CD4-positive, CD25-positive, alpha-beta regulatory T cell (primary cell): ENCODE measurements at regions not wholly inside any gene's neighbourhood (a gene's known extent, or its start where the extent isn't known, plus 50 kb on each side); places are given as distances from the start of the nearest gene placed in this dataset.

ENCODE experiments used
- ATAC-seq, 2 donors: fragments of 150-1000 bp; cut with Tn5 transposase; one replicate each; pipeline ENCODE4 v1.10.0; 2021; ENCODE audit warnings: low read depth in 2 of 2, moderate number of reproducible peaks in 2 of 2, moderate library complexity in 1 of 2
- DNase-seq, 3 donors: peaks; one replicate each; pipeline versions ENCODE4 v3.0.0 to v3.0.0-alpha.2; 2012 to 2022; ENCODE audit warnings: mixed read lengths in 1 of 3
- H3K27ac ChIP-seq: one replicate; pipeline ENCODE4 v1.7.0; 2013; ENCODE audit warnings: mild to moderate bottlenecking, low read length; ENCODE audit not compliant: insufficient read depth, poor library complexity, severe bottlenecking
- H3K27me3 ChIP-seq: one replicate; pipeline ENCODE4 v1.7.0; 2013; ENCODE audit warnings: low read length; ENCODE audit not compliant: control insufficient read depth, insufficient read depth
- H3K36me3 ChIP-seq: one replicate; pipeline ENCODE4 v1.7.0; 2013; ENCODE audit warnings: mild to moderate bottlenecking, low read length, moderate library complexity; ENCODE audit not compliant: control insufficient read depth, insufficient read depth
- H3K4me1 ChIP-seq: 2 replicates; pipeline ENCODE4 v1.7.0; 2013; ENCODE audit warnings: mild to moderate bottlenecking, low read length; ENCODE audit not compliant: insufficient read depth, control insufficient read depth, poor library complexity, severe bottlenecking
- H3K4me3 ChIP-seq: one replicate; pipeline ENCODE4 v1.7.0; 2013; ENCODE audit warnings: low read depth, mild to moderate bottlenecking, low read length, moderate library complexity
- H3K9me3 ChIP-seq, 2 experiments: 1 replicate in 1 of 2; 2 replicates in 1 of 2; pipeline ENCODE4 v1.7.0; 2013; ENCODE audit warnings: low read length in 2 of 2, mild to moderate bottlenecking in 1 of 2, moderate library complexity in 1 of 2; ENCODE audit not compliant: control insufficient read depth in 2 of 2
- H3K27ac Mint-ChIP-seq, 3 donors: one replicate each; pipeline ENCODE4 v1.8.0; 2020 to 2022; ENCODE audit warnings: mild to moderate bottlenecking in 3 of 3, mixed read lengths in 3 of 3, moderate library complexity in 2 of 3
- H3K27me3 Mint-ChIP-seq: one replicate; pipeline ENCODE4 v1.8.0; 2022; ENCODE audit warnings: mild to moderate bottlenecking, mixed read lengths
- H3K36me3 Mint-ChIP-seq: one replicate; pipeline ENCODE4 v1.8.0; 2020; ENCODE audit warnings: mixed read lengths
- H3K4me1 Mint-ChIP-seq, 4 donors: one replicate each; pipeline ENCODE4 v1.8.0; 2020 to 2022; ENCODE audit warnings: mixed read lengths in 4 of 4, mild to moderate bottlenecking in 1 of 4
- H3K4me3 Mint-ChIP-seq, 4 donors: one replicate each; pipeline ENCODE4 v1.8.0; 2020 to 2022; ENCODE audit warnings: mild to moderate bottlenecking in 4 of 4, mixed read lengths in 4 of 4, moderate library complexity in 3 of 4
- H3K9me3 Mint-ChIP-seq, 7 donors: one replicate each; pipeline ENCODE4 v1.8.0; 2020 to 2022; ENCODE audit warnings: mixed read lengths in 7 of 7, mild to moderate bottlenecking in 3 of 7, moderate library complexity in 2 of 7

DNA sequence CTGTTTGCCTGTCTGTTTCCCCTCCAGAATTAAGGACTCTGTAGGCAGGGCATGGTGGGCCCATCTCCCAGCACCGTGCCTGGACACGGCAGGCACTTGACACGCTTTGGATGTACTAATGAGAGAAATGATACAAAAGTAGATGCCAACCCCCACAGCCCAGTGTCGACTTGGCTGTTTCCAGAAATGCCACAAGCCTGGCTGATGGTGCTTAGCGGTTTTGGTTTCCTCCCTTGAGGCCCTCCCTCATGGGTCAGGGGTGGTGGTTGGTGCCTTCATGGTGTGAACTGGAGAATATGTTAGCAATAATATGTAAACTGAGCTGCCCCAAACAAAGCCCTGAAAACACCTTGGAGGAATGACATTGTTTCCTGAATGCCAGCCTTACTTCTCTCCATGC lies 55.5 kb upstream of the ESRRB start:
- peaks cover 18% of the 10 kb centered on the region for H3K27me3 Mint-ChIP-seq
- Histone ChIP-seq H3K4me3 (no peak overlapping the region), H3K27ac (no peak overlapping the region), H3K36me3 (no peaks in the 10 kb centered on the region), H3K4me1 (no peaks in the 10 kb centered on the region), H3K27me3 (peaks cover 1% of the 10 kb centered on the region), H3K9me3 (no peaks in the 10 kb centered on the region)
- no peak for ATAC-seq
- no peaks in the 10 kb centered on the region for H3K4me1 Mint-ChIP-seq
- DNase-seq: no peak
- H3K27ac Mint-ChIP-seq: no peak overlapping the region
- H3K36me3 Mint-ChIP-seq: no peaks in the 10 kb centered on the region
- no peak overlapping the region for H3K4me3 Mint-ChIP-seq
- peaks cover 0 to 3% (median 0%) of the 10 kb centered on the region in 7 donors for H3K9me3 Mint-ChIP-seq

DNA sequence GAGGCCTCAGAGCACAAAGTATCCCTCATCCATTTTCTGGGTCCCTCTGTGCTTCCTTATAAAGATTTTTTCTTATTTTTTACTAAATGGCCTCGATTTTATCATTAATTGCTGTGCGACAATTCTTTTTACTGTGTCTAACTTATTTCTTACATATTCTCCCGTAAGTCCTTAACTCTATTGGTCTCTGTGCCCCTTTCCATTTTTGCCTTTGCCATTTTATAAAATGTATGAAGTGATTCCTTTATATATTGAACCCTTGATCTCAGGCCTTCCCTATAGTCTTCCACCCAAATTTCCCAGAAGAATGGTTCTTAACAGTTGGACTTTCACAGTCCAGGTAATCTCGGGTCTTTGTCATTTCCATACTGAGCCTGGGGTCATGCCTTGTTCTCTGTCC lies 55.0 kb upstream of the ESRRB start:
- Mint-ChIP-seq H3K4me3 (no peak overlapping the region), H3K27ac (no peak overlapping the region), H3K4me1 (no peaks in the 10 kb centered on the region), H3K27me3 (peaks cover 16% of the 10 kb centered on the region), H3K36me3 (no peaks in the 10 kb centered on the region), H3K9me3 (peaks cover 0 to 3% (median 0%) of the 10 kb centered on the region in 7 donors)
- H3K27ac ChIP-seq: no peak overlapping the region
- no peaks in the 10 kb centered on the region for H3K4me1 ChIP-seq
- H3K9me3 ChIP-seq: no peaks in the 10 kb centered on the region
- no peak overlapping the region for H3K4me3 ChIP-seq
- ATAC-seq (no peak), DNase-seq (no peak)
- H3K36me3 ChIP-seq: no peaks in the 10 kb centered on the region
- peaks cover 1% of the 10 kb centered on the region for H3K27me3 ChIP-seq

- Mint-ChIP-seq H3K36me3 (no peaks in the 10 kb centered on the region), H3K27ac (no peak overlapping the region), H3K4me3 (no peak overlapping the region), H3K27me3 (peaks cover 13% of the 10 kb centered on the region), H3K4me1 (no peaks in the 10 kb centered on the region), H3K9me3 (peaks cover 0 to 3% (median 0%) of the 10 kb centered on the region in 7 donors)
- no peak for ATAC-seq
- Histone ChIP-seq H3K36me3 (no peaks in the 10 kb centered on the region), H3K4me1 (no peaks in the 10 kb centered on the region), H3K27ac (no peak overlapping the region), H3K4me3 (no peak overlapping the region), H3K27me3 (peaks cover 1% of the 10 kb centered on the region), H3K9me3 (no peaks in the 10 kb centered on the region)
- DNase-seq: no peak
Measured at GRCh38 chr14:76322594-76323220, 53.2 kb upstream of the ESRRB start.

- Mint-ChIP-seq H3K9me3 (peaks cover 0 to 3% (median 0%) of the 10 kb centered on the region in 7 donors), H3K4me1 (no peaks in the 10 kb centered on the region), H3K27me3 (peaks cover 21% of the 10 kb centered on the region), H3K27ac (no peak overlapping the region), H3K36me3 (no peaks in the 10 kb centered on the region), H3K4me3 (no peak overlapping the region)
- H3K27me3 ChIP-seq: peaks cover 2% of the 10 kb centered on the region
- ATAC-seq (no peak), DNase-seq (no peak)
- no peaks in the 10 kb centered on the region for H3K4me1 ChIP-seq
- H3K9me3 ChIP-seq: no peaks in the 10 kb centered on the region
- H3K36me3 ChIP-seq: no peaks in the 10 kb centered on the region
- no peak overlapping the region for H3K4me3 ChIP-seq
- H3K27ac ChIP-seq: no peak overlapping the region
Measured at GRCh38 chr14:76323331-76324050, 52.4 kb upstream of the ESRRB start.

GRCh38 chr14:76324133-76324532 lies 51.8 kb upstream of the ESRRB start:
- no peaks in the 10 kb centered on the region for H3K36me3 Mint-ChIP-seq
- Histone ChIP-seq H3K4me1 (no peaks in the 10 kb centered on the region), H3K36me3 (no peaks in the 10 kb centered on the region), H3K27me3 (peaks cover 9% of the 10 kb centered on the region), H3K27ac (no peak overlapping the region), H3K4me3 (no peak overlapping the region), H3K9me3 (no peaks in the 10 kb centered on the region)
- peaks cover 0 to 3% (median 0%) of the 10 kb centered on the region in 7 donors for H3K9me3 Mint-ChIP-seq
- H3K4me3 Mint-ChIP-seq: no peak overlapping the region
- DNase-seq (no peak), ATAC-seq (no peak)
- peaks cover 26% of the 10 kb centered on the region for H3K27me3 Mint-ChIP-seq
- H3K27ac Mint-ChIP-seq: no peak overlapping the region
- H3K4me1 Mint-ChIP-seq: no peaks in the 10 kb centered on the region
